H1 (cell line): ENCODE measurements at regions not wholly inside any gene's neighbourhood (a gene's known extent, or its start where the extent isn't known, plus 50 kb on each side); places are given as distances from the start of the nearest gene placed in this dataset.

Experiments used
- CTCF ChIA-PET: fragments of 300-600 bp; sonication (Branson Sonifier 250); formaldehyde crosslinking; loops from one replicate; lab custom pipeline; 2021; ENCODE audit not compliant: partially characterized antibody; lab: Charles Lee
- POLR2A ChIA-PET: fragments of 300-600 bp; sonication (Branson Sonifier 250); formaldehyde crosslinking; loops from one replicate; lab custom pipeline; 2021; ENCODE audit warnings: inconsistent platforms; ENCODE audit not compliant: partially characterized antibody; lab: Charles Lee
- DNase-seq, 2 experiments: peaks; one replicate each; pipeline versions ENCODE4 v3.0.0 to v3.0.0-alpha.2; 2010 to 2022; ENCODE audit warnings: low spot score in 2 of 2, low read depth in 1 of 2, mixed read lengths in 1 of 2
- FAIRE-seq: peaks from 2 replicates; lab custom pipeline; 2011; peaks lifted over from hg19 to GRCh38; lab: Jason Lieb, UNC
- H2AFZ ChIP-seq: 2 replicates; pipeline ENCODE4 v1.8.1; 2012; ENCODE audit warnings: low read length, inconsistent platforms
- H2AK5ac ChIP-seq: 2 replicates; pipeline ENCODE4 v1.6.1; 2013; ENCODE audit warnings: low read depth, low read length
- H2BK120ac ChIP-seq: replicated peaks from 2 replicates; pipeline ENCODE3; 2013; ENCODE audit warnings: low read depth, low read length, inconsistent platforms
- H2BK12ac ChIP-seq: 2 replicates; pipeline ENCODE4 v1.6.1; 2013; ENCODE audit warnings: low read depth, low read length
- H2BK15ac ChIP-seq: 2 replicates; pipeline ENCODE4 v1.6.1; 2013; ENCODE audit warnings: low read length
- H2BK20ac ChIP-seq: 2 replicates; pipeline ENCODE4 v1.6.1; 2013; ENCODE audit warnings: low read length
- H2BK5ac ChIP-seq: 2 replicates; pipeline ENCODE4 v1.6.1; 2013; ENCODE audit warnings: low read depth, low read length
- H3K14ac ChIP-seq: 2 replicates; pipeline ENCODE4 v1.6.1; 2013; ENCODE audit warnings: inconsistent platforms; ENCODE audit not compliant: insufficient read length
- H3K18ac ChIP-seq: 2 replicates; pipeline ENCODE4 v1.6.1; 2013; ENCODE audit warnings: low read length; ENCODE audit errors: extremely low read depth
- H3K23ac ChIP-seq: 2 replicates; pipeline ENCODE4 v1.6.1; 2013; ENCODE audit warnings: inconsistent platforms; ENCODE audit not compliant: insufficient read length
- H3K23me2 ChIP-seq: 2 replicates; pipeline ENCODE4 v1.6.1; 2013; ENCODE audit warnings: low read depth, low read length
- H3K27ac ChIP-seq: 2 replicates; pipeline ENCODE4 v1.6.1; 2011; ENCODE audit warnings: low read depth, low read length, inconsistent platforms
- H3K27me3 ChIP-seq, 4 experiments: replicated peaks in 1 of 4; 1 replicate in 1 of 4; 2 replicates in 3 of 4; pipeline versions ENCODE4 v1.6.1 to v1.8.1; 2011 to 2013; ENCODE audit warnings: low read length in 3 of 4, mild to moderate bottlenecking in 3 of 4, inconsistent platforms in 2 of 4, mixed read lengths in 2 of 4, moderate library complexity in 1 of 4; ENCODE audit not compliant: control insufficient read depth in 3 of 4, insufficient read depth in 3 of 4; ENCODE audit errors: extremely low read depth in 1 of 4
- H3K36me3 ChIP-seq, 4 experiments: 2 replicates each; pipeline versions ENCODE4 v1.6.1 to v1.8.1; 2011 to 2013; ENCODE audit warnings: mild to moderate bottlenecking in 4 of 4, low read length in 3 of 4, moderate library complexity in 2 of 4, control low read depth in 1 of 4, inconsistent platforms in 1 of 4; ENCODE audit not compliant: insufficient read depth in 4 of 4, control insufficient read depth in 2 of 4
- H3K4ac ChIP-seq: replicated peaks from 2 replicates; pipeline ENCODE3; 2013; ENCODE audit warnings: low read length, low read depth, mixed read lengths, inconsistent platforms; ENCODE audit not compliant: insufficient read length
- H3K4me1 ChIP-seq, 4 experiments: replicated peaks in 1 of 4; 1 replicate in 1 of 4; 2 replicates in 3 of 4; pipeline versions ENCODE4 v1.6.1 to v1.8.1; 2011 to 2013; ENCODE audit warnings: low read length in 3 of 4, inconsistent platforms in 2 of 4, mixed read lengths in 1 of 4; ENCODE audit not compliant: insufficient read depth in 4 of 4, control insufficient read depth in 3 of 4
- H3K4me2 ChIP-seq, 2 experiments: 2 replicates each; pipeline versions ENCODE4 v1.6.1 to v1.8.1; 2011 to 2013; ENCODE audit warnings: low read depth in 2 of 2, low read length in 2 of 2, control low read depth in 1 of 2, inconsistent platforms in 1 of 2, mild to moderate bottlenecking in 1 of 2; ENCODE audit not compliant: insufficient read depth in 1 of 2
- H3K4me3 ChIP-seq, 4 experiments: fragments of 200-600, 300-600 bp in 1 of 4; sonication (generic), shearing (Covaris generic), sonication (Bioruptor Twin) in 1 of 4; 2 replicates each; pipeline versions ENCODE4 v1.5.1 to v1.8.1; 2011 to 2016; ENCODE audit warnings: low read length in 4 of 4, low read depth in 3 of 4, control low read depth in 2 of 4, inconsistent platforms in 2 of 4, mild to moderate bottlenecking in 2 of 4, mixed read lengths in 1 of 4, moderate library complexity in 1 of 4; ENCODE audit not compliant: insufficient read depth in 2 of 4; ENCODE audit errors: extremely low read depth in 1 of 4
- H3K56ac ChIP-seq: replicated peaks from 2 replicates; pipeline ENCODE3; 2013; ENCODE audit warnings: low read depth, mild to moderate bottlenecking, mixed read lengths, low read length, inconsistent platforms; ENCODE audit not compliant: insufficient read length
- H3K79me1 ChIP-seq: 2 replicates; pipeline ENCODE4 v1.6.1; 2013; ENCODE audit warnings: low read depth, low read length, control low read depth
- H3K79me2 ChIP-seq, 2 experiments: 2 replicates each; pipeline versions ENCODE4 v1.6.1 to v1.8.1; 2012 to 2013; ENCODE audit warnings: low read length in 2 of 2, mild to moderate bottlenecking in 2 of 2, inconsistent platforms in 1 of 2; ENCODE audit not compliant: insufficient read depth in 2 of 2, control insufficient read depth in 1 of 2
- H3K9ac ChIP-seq, 4 experiments: replicated peaks in 1 of 4; 1 replicate in 1 of 4; 2 replicates in 3 of 4; pipeline versions ENCODE4 v1.6.1 to v1.8.1; 2011 to 2013; ENCODE audit warnings: low read depth in 3 of 4, low read length in 3 of 4, control low read depth in 2 of 4, mild to moderate bottlenecking in 2 of 4, moderate library complexity in 2 of 4, inconsistent platforms in 1 of 4; ENCODE audit errors: extremely low read depth in 1 of 4
- H3K9me3 ChIP-seq, 2 experiments: 2 replicates each; pipeline versions ENCODE4 v1.6.1 to v1.8.1; 2012 to 2013; ENCODE audit warnings: mild to moderate bottlenecking in 2 of 2, moderate library complexity in 2 of 2, control low read depth in 1 of 2, inconsistent platforms in 1 of 2, low read depth in 1 of 2, low read length in 1 of 2, mixed read lengths in 1 of 2; ENCODE audit not compliant: insufficient read depth in 2 of 2
- H4K20me1 ChIP-seq, 2 experiments: replicated peaks in 1 of 2; 2 replicates each; pipeline versions ENCODE3 to v1.8.1; 2011 to 2013; ENCODE audit warnings: inconsistent platforms in 2 of 2, low read length in 2 of 2, mild to moderate bottlenecking in 1 of 2; ENCODE audit not compliant: insufficient read depth in 2 of 2, control insufficient read depth in 1 of 2
- H4K5ac ChIP-seq: 2 replicates; pipeline ENCODE4 v1.6.1; 2013; ENCODE audit warnings: low read length, low read depth, mixed read lengths, inconsistent platforms; ENCODE audit not compliant: insufficient read length
- H4K8ac ChIP-seq: 2 replicates; pipeline ENCODE4 v1.8.0; 2013; ENCODE audit warnings: mild to moderate bottlenecking, moderate library complexity, low read length, inconsistent platforms; ENCODE audit not compliant: insufficient read depth; ENCODE audit errors: extremely low read depth
- H4K91ac ChIP-seq: replicated peaks from 2 replicates; pipeline ENCODE3; 2013; ENCODE audit warnings: low read length, mixed read lengths, inconsistent platforms; ENCODE audit not compliant: insufficient read length
- BACH1 ChIP-seq: IDR thresholded peaks from 2 replicates; pipeline ENCODE4 v1.6.1; 2012; ENCODE audit warnings: low read length, improper control_type of control experiment
- RNF2 ChIP-seq: fragments of 200-900, 300-1000 bp; sonication (generic); IDR thresholded peaks from 2 replicates; pipeline ENCODE4 v1.7.1; 2016; ENCODE audit warnings: borderline replicate concordance, low read depth, mild to moderate bottlenecking, antibody characterized with exemption, low read length; ENCODE audit not compliant: poor library complexity, severe bottlenecking; ENCODE audit errors: missing control alignments
- WGBS, 2 experiments: shearing (Covaris generic) in 1 of 2; methylation state at CpG; one replicate each; pipeline versions ENCODE4 v1.1.6 to v1.1.7; 2013 to 2015; ENCODE audit warnings: low lambda C conversion rate in 2 of 2, mixed read lengths in 2 of 2, inconsistent platforms in 1 of 2, low coverage in 1 of 2, missing lambda C conversion rate in 1 of 2; ENCODE audit not compliant: insufficient replicate concordance in 2 of 2, insufficient coverage in 1 of 2, insufficient read length in 1 of 2; ENCODE audit errors: extremely low coverage in 1 of 2, missing lambda C conversion rate in 1 of 2; 5-methylcytosine and 5-hydroxymethylcytosine counted together
- TF ChIP-seq, protein P1 (sequence below): IDR thresholded peaks from 2 replicates; pipeline ENCODE4 v1.6.1; 2011; ENCODE audit warnings: low read depth, mild to moderate bottlenecking, low read length; ENCODE audit not compliant: insufficient read depth

DNA sequence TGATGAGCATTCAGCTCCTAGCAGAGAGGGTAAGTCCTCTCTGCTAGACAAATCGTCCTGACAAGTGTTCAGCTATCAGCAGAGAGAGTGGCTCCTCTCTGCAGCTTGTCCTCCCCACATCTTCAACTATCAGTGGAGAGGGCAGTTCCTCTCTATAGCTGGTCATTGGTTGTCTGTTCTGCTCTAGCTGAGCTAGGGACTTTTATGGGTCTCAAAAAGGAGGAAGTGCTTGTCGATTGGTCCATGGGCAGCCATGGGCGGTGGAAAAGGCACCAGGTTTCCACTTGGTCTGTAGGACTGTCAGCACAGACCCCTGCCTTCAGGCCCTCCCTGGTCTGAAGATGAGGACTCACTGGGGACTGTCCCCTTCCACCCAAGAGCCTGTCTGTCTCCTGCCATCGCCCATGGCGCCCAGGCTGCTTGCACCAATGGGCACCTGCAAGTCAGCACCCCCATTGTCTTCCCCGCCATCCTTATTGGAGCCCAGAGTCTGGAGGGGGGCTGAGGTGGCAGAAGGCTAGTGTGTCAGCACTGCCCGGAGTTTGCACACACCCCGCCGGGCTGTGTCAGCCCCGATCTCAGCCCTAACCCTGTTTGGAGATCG lies 264.7 kb downstream of the ZBBX start:
- no peak overlapping the region for H2BK15ac ChIP-seq
- H3K79me1 ChIP-seq, result no peaks in the 10 kb centered on the region
- ChIA-PET POLR2A (no interaction called here), CTCF (interaction anchor here (0.8 to 1.5 kb wide), 3 partner anchors 10 to 51 kb away, joined by 3 to 5 read pairs (median 3); no protein-coding TSS in a partner anchor)
- no peak overlapping the region for H3K4me3 ChIP-seq
- no peak overlapping the region for H2BK120ac ChIP-seq
- H3K9ac ChIP-seq, result no peak overlapping the region
- peak overlapping the region; percentile 67; the same call in 1 of the 2 replicates for H2AFZ ChIP-seq
- H2BK20ac ChIP-seq, result no peak overlapping the region
- H3K4me1 ChIP-seq, result peaks cover 0 to 3% (median 3%) of the 10 kb centered on the region in 4 experiments; a peak in 2 of 7 replicates
- H3K23ac ChIP-seq, result no peak overlapping the region
- H2BK5ac ChIP-seq, result no peak overlapping the region
- peaks cover 0 to 1% of the 10 kb centered on the region in 2 experiments for H4K20me1 ChIP-seq
- H3K4me2 ChIP-seq, result no peak overlapping the region
- no peak overlapping the region for H2BK12ac ChIP-seq
- DNase-seq (no peak), FAIRE-seq (no peak)
- no peak overlapping the region for H3K18ac ChIP-seq
- TF ChIP-seq BACH1 (no peak), RNF2 (no peak)
- TF ChIP-seq, protein P1, sequence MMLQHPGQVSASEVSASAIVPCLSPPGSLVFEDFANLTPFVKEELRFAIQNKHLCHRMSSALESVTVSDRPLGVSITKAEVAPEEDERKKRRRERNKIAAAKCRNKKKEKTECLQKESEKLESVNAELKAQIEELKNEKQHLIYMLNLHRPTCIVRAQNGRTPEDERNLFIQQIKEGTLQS, result no peak
- H3K36me3 ChIP-seq, result no peaks in the 10 kb centered on the region
- H3K4ac ChIP-seq, result no peak overlapping the region
- no peak overlapping the region for H4K8ac ChIP-seq
- H3K27ac ChIP-seq, result no peak overlapping the region
- H2AK5ac ChIP-seq, result no peak overlapping the region
- no peak overlapping the region for H3K56ac ChIP-seq
- no peak overlapping the region for H4K5ac ChIP-seq
- no peak overlapping the region for H4K91ac ChIP-seq
- H3K27me3 ChIP-seq, result no peaks in the 10 kb centered on the region
- H3K14ac ChIP-seq, result no peak overlapping the region
- H3K79me2 ChIP-seq, result no peaks in the 10 kb centered on the region
- H3K9me3 ChIP-seq, result no peaks in the 10 kb centered on the region
- no peaks in the 10 kb centered on the region for H3K23me2 ChIP-seq
- 95% methylated on average over 11 of the region's 11 CpGs; no CpG with 5 or more reads in 1 of the 2 experiments for WGBS, 2 experiments
